Peyer's patch (tissue), 4 donors: ENCODE measurements at regions not wholly inside any gene's neighbourhood (a gene's known extent, or its start where the extent isn't known, plus 50 kb on each side); places are given as distances from the start of the nearest gene placed in this dataset.
"Not testable (repeated sequence)": the region's sequence is repeated elsewhere in the genome, so short reads cannot be mapped to it uniquely, and the experiment has no call there.

ENCODE experiments used
- DNase-seq, 3 donors: peaks; one replicate each; pipeline ENCODE4 v3.0.0-alpha.2; 2017 to 2019
- H3K27ac ChIP-seq, 4 donors: fragments of 200-600 bp; sonication (generic); one replicate each; pipeline ENCODE4 v1.5.1; 2016 to 2019
- H3K27me3 ChIP-seq, 2 donors: fragments of 200-600 bp; sonication (generic); one replicate each; pipeline ENCODE4 v1.5.1; 2019
- H3K36me3 ChIP-seq, 3 donors: fragments of 200-600 bp; sonication (generic); one replicate each; pipeline ENCODE4 v1.5.1; 2016 to 2019
- H3K4me1 ChIP-seq, 4 donors: fragments of 200-600 bp; sonication (generic); one replicate each; pipeline ENCODE4 v1.5.1; 2016 to 2019
- H3K4me3 ChIP-seq, 4 donors: fragments of 200-600 bp; sonication (generic); 1 replicate in 3 of 4; 2 replicates in 1 of 4; pipeline ENCODE4 v1.5.1; 2016 to 2019; ENCODE audit warnings: mild to moderate bottlenecking in 1 of 4
- H3K9me3 ChIP-seq, 4 donors: fragments of 200-600 bp; sonication (generic); one replicate each; pipeline ENCODE4 v1.5.1; 2016 to 2019; ENCODE audit warnings: mild to moderate bottlenecking in 1 of 4
- CTCF ChIP-seq, 6 experiments: fragments of 450-650 bp in 4 of 6; fragments of 200-600 bp in 2 of 6; sonication (generic) in 1 of 6; IDR thresholded peaks; one replicate each; pipeline ENCODE4 v1.5.1; 2017 to 2019; ENCODE audit warnings: antibody characterized with exemption in 6 of 6, mild to moderate bottlenecking in 3 of 6, moderate library complexity in 1 of 6
- POLR2A ChIP-seq, 2 donors: fragments of 450-650 bp; IDR thresholded peaks; one replicate each; pipeline ENCODE4 v1.5.1; 2017; ENCODE audit warnings: antibody characterized with exemption in 2 of 2, mild to moderate bottlenecking in 2 of 2, moderate library complexity in 2 of 2

- H3K27me3 ChIP-seq, result no peaks in the 10 kb centered on the region
- peaks cover 0 to 4% (median 0%) of the 10 kb centered on the region in 4 donors for H3K4me1 ChIP-seq
- no peaks in the 10 kb centered on the region for H3K9me3 ChIP-seq
- no peak overlapping the region for H3K4me3 ChIP-seq
- TF ChIP-seq CTCF (IDR thresholded peaks at IDR 0.05), result no peak
- TF ChIP-seq POLR2A (IDR thresholded peaks at IDR 0.05), result no peak
- no peaks in the 10 kb centered on the region for H3K36me3 ChIP-seq
- DNase-seq, result no peak
- no peak overlapping the region for H3K27ac ChIP-seq
Observed at GRCh38 chr16:88196471-88197400, 186.0 kb upstream of the ZNF469 start.

- H3K27ac ChIP-seq, result no peak overlapping the region
- H3K4me3 ChIP-seq, result no peak overlapping the region
- no peak for DNase-seq
- H3K4me1 ChIP-seq, result peaks cover 0 to 4% (median 0%) of the 10 kb centered on the region in 4 donors
- H3K9me3 ChIP-seq, result no peaks in the 10 kb centered on the region
- no peaks in the 10 kb centered on the region for H3K27me3 ChIP-seq
- TF ChIP-seq POLR2A (IDR thresholded peaks at IDR 0.05), result no peak
- no peak for TF ChIP-seq CTCF (IDR thresholded peaks at IDR 0.05)
- H3K36me3 ChIP-seq, result no peaks in the 10 kb centered on the region
Observed at GRCh38 chr16:88197481-88198456, 185.0 kb upstream of the ZNF469 start.

GRCh38 chr16:88198457-88199295 lies 184.1 kb upstream of the ZNF469 start:
- H3K4me1 ChIP-seq, DNase-seq, H3K4me3 ChIP-seq, H3K9me3 ChIP-seq, H3K27me3 ChIP-seq, H3K27ac ChIP-seq, H3K36me3 ChIP-seq: not testable (repeated sequence)

- H3K9me3 ChIP-seq, H3K27ac ChIP-seq, H3K36me3 ChIP-seq, H3K27me3 ChIP-seq, H3K4me1 ChIP-seq, DNase-seq, H3K4me3 ChIP-seq: not testable (repeated sequence)
Observed at GRCh38 chr16:88199296-88200153, 183.2 kb upstream of the ZNF469 start.

GRCh38 chr16:88200154-88200895 lies 182.4 kb upstream of the ZNF469 start:
- not testable (repeated sequence) for H3K4me3 ChIP-seq, H3K9me3 ChIP-seq, H3K36me3 ChIP-seq, H3K27me3 ChIP-seq, DNase-seq, H3K27ac ChIP-seq, H3K4me1 ChIP-seq

- no peak overlapping the region for H3K4me3 ChIP-seq
- no peaks in the 10 kb centered on the region for H3K27me3 ChIP-seq
- no peak overlapping the region for H3K27ac ChIP-seq
- no peaks in the 10 kb centered on the region for H3K4me1 ChIP-seq
- H3K9me3 ChIP-seq, result no peaks in the 10 kb centered on the region
- H3K36me3 ChIP-seq, result no peaks in the 10 kb centered on the region
- TF ChIP-seq POLR2A (IDR thresholded peaks at IDR 0.05), result no peak
- TF ChIP-seq CTCF (IDR thresholded peaks at IDR 0.05), result no peak
- DNase-seq, result no peak
Observed at GRCh38 chr16:88200896-88201185, 181.9 kb upstream of the ZNF469 start.

- DNase-seq, H3K9me3 ChIP-seq, H3K36me3 ChIP-seq, H3K27ac ChIP-seq, H3K27me3 ChIP-seq, H3K4me3 ChIP-seq, H3K4me1 ChIP-seq: not testable (repeated sequence)
Observed at GRCh38 chr16:88201611-88202010, 181.1 kb upstream of the ZNF469 start.
